HG03575 (cell line): ENCODE measurements at regions not wholly inside any gene's neighbourhood (a gene's known extent, or its start where the extent isn't known, plus 50 kb on each side); places are given as distances from the start of the nearest gene placed in this dataset.
"Not testable (repeated sequence)": the region's sequence is repeated elsewhere in the genome, so short reads cannot be mapped to it uniquely, and the experiment has no call there.

Source experiments
- ATAC-seq: cut with Tn5 transposase; IDR thresholded peaks from one replicate; pipeline ENCODE4 v1.9.1; 2021; ENCODE audit not compliant: unreplicated experiment, insufficient number of reproducible peaks, low FRiP score; ENCODE audit errors: extremely low read depth

DNA sequence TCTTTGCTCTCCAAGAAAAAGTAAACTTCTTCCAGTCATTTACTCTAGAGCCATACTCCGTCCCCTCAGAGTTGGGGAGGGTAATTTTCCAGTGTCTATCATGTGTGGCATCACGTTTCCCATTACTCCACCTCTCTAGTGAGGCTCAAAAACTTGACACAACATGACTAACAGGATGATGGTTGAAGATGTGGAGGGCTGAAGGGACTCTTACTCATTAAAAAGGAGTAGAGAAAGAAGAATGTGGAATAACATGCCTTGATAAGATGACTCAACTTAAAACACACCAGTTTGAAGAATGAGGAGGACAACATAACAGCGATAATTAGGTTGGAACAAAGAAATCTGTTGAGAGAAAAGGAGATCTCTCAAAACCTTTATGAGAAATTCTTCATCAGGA, 894.3 kb downstream of the OTOL1 start:
- ATAC-seq, result no peak

DNA sequence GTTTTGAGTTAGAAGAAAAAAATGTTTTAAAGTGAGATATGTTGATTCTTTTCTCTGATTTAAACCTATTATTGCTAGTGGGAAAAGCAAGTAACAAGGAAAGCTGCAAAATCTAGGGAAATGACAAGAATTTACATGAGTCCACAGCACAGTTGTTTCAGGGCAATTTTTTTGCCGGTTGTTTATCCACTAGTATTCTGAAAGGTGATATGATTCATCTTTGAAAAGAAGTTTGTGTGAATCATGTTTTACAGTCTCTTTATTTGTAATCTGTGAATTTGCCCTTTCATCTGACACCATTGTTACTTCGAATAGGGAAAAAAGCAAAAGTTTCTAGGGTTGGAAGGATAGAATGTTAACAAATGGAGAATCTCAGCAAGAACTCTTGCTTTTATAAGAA, 894.7 kb downstream of the OTOL1 start:
- ATAC-seq, result no peak

DNA sequence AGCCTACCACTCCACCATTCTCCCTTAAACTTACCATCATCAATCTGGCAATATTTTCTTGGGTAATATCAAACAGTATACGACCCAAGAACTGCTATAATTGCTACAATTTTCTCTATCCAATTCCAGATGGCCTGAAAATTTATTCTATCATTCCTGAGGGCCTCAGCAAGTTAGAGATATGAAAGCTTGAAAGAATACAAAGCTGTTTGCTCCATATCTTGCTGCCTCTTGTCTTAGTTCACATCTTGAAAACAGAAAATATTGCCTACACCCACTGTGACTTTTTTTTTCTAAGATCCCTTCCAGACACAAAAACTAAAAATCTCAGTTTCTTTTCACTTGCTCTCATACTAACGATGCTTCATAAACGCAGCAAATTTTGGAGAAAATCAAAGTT, 898.9 kb downstream of the OTOL1 start:
- ATAC-seq, result no peak

DNA sequence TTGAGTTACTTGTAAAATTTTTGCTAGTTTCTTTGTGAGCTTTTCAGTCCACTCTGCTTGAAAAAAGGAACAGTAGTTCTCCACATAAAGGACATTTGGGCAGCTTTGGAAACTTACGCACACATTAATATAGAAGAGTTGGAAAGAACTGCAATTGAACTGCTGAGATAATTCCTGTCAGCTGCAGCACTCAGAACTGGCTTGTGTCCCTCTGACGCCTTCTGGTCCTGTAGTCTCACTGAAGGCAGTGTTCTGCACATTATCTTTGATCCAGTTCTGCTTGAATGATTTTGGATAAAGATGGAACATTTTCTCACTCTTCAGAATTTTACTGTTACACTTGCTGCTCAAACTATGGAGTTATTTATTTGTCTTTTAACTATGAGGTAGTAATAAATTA, 901.9 kb downstream of the OTOL1 start:
- no peak for ATAC-seq

DNA sequence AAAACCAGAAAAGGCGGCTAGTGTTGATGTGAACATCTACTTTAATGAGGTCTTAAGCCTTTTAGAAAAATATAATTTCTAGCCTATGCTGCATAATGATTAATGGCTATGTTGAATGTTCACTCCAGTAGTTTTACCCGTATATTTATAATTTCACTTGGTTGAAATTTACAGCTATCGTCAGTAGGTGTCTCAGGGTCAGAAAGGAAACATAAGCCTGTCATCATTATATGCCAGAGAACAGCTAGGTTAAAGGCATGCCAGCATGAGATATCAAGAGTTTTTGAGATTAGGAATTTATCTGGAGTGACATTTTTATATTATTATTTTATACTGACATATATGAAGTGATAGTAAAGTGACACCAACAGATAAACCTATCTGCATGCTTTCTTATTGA, 904.1 kb downstream of the OTOL1 start:
- no peak for ATAC-seq

DNA sequence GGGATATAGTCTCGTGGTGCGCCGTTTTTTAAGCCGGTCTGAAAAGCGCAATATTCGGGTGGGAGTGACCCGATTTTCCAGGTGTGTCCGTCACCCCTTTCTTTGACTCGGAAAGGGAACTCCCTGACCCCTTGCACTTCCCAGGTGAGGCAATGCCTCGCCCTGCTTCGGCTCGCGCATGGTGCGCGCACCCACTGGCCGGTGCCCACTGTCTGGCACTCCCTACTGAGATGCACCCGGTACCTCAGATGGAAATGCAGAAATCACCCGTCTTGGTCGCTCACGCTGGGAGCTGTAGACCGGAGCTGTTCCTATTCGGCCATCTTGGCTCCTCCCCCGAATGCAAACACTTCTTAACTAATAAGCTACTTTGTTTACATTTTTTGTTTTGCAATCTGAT, 914.9 kb downstream of the OTOL1 start:
- not testable (repeated sequence) for ATAC-seq

DNA sequence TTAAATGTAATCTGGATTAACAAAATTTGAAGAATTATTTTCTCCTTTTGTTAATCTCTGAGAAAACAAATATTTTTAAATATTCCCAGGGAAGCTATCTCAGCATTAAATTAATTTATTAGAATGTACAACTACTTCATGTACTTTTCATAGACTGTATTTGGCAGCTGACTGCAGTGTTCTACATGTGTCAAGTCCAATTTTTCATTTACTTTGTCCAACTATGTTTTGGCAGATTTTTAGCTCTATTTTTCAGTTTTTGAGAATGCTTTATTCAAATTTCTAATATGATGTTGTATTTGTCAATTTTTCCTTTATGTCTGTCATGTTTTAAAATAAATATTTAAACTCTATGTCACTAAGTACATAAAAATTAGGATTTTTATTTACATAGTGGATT, 925.1 kb downstream of the OTOL1 start:
- ATAC-seq, result no peak

DNA sequence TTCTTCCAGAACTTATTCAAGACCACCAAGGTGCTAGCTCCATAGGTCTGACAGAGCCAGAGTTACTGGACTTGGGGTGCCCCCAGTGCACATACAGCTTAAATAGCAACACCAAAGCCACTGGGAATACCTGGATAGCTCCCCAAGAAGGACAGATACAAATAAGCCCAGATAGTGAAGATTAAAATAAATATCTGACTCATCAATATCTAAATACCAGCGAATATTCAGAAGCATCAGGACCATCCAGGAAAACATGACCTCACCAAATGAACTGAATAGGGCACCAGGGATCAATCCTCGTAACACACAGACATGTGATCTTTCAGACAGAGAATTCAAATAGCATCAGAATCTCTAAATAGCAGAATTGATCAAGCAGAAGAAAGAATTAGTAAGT, 931.6 kb downstream of the OTOL1 start:
- no peak for ATAC-seq

DNA sequence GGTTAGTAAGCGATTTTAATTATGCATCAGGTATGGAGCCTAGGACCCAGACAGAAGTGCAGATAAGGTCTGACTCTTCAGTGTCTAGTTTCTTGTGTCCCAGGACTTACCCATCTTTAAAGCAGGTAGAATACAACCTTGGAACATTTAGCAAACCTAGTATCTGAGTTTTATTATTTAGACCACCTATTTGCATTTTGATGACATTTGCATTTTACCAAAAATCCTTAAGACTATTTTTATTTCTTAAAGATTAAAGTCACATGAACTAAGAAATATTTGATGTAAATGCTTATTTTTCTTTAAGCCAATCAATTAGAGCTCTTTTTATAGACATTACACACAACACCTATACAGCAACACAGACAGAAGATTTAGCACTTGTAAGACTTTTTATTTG, 939.1 kb downstream of the OTOL1 start:
- no peak for ATAC-seq

DNA sequence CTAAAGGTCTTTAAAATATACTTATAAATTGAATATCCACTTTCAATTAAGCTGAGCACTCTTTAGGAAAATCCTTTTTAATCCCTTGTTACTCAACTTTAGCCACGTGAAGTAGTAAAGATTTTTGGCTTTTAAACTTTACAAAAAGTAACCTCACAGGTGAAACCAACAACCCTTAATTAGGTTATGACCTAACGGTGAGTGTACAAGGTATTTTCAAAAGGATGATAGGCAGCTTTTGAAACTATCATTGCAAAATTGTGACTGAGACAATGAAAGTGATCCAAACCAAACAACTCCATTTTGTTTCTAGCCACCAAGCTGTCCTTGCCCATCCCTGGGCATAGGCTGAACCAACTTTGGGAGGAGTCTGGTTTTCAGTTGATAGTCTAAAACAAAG, 940.2 kb downstream of the OTOL1 start:
- no peak for ATAC-seq

DNA sequence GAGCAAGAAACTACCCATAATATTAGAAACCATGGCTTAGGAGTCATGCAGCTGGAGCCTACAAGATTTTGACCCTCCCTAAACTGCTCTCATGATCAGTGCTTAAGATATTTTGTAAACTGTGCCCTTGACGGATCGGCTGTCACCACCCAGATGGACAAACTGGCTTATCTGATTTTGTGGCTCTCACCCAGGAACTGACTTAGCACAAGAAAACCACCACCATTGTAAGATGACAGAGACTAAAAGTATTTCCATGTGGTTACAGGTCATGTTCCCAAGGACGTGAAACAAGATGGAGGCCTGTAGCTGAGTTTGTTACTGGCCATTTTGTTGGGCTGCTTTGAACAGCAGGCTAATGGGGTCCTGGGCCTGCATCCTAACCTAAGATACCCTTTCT, 940.9 kb downstream of the OTOL1 start:
- no peak for ATAC-seq

DNA sequence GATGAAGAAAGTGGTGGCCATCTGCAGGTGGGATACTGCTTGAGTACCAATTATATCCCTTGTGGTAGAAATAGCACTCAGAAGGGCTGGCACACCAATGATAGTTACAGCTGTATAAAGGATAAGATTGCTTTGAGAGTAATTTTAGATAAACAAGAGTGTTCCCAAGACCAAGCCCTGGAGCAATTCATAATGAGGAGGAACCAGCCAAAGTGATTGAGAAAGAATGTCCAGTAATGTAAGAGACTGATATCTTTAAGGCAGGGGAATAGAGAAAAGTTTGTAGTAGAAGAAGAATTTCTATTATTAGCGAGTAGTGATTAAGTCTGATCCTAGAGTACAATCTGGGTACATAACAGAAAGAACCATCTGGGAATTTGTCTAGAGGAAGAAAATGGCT, 945.1 kb downstream of the OTOL1 start:
- ATAC-seq, result no peak

DNA sequence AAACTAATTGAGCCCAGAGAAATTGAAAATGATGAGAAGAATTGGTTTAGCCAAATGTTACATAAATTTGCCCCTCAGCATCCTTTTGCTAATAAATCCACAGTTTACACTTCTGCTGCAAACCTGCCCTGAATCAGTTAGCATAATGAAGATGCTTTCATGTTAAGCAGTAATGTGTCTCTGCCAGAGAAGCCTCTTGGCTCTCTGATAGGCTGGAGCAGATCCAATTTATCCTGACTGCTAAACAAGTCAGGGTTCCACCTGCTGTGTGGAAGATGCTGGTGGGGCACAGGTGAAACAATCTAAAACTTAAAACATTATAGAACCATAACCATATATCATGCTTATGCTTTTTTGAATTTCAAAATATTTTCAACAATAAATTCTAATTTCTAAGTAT, 946.8 kb downstream of the OTOL1 start:
- no peak for ATAC-seq

DNA sequence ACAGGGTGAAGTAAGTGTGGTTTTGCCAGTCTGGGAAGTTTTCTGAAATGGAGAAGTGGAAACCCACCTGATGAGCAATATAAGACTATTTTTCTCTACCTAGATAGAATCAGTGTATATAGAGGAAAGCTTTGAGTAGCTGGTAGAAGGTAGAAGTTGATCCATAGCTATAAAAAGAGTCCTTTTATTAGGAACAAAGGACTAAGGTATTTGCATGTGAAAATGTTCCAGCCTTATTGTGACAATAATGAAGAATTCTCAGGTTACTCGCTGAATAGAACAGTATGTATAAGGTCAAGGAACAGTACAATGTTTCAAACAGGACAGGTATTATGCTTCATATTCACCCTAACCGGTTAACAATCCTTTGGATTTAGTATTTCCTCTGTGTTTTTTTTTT, 972.2 kb downstream of the OTOL1 start:
- ATAC-seq, result no peak

DNA sequence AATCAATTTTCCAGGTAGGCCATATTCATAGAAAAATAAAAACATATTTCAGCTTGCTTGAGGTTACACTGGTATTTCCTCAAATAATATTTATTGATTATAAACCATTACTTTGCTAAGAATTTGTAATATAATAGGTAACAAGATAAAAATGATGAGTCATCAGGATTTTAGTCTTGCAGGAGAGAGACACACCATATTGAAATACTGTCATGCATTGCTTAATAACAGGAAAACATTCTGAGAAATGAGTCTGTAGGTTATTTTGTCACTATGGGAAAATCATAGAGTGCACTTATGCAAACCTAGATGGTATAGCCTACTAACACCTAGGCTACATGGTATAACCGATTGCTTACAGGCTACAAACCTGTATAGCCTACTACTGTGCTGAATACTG, 990.5 kb downstream of the OTOL1 start:
- no peak for ATAC-seq

DNA sequence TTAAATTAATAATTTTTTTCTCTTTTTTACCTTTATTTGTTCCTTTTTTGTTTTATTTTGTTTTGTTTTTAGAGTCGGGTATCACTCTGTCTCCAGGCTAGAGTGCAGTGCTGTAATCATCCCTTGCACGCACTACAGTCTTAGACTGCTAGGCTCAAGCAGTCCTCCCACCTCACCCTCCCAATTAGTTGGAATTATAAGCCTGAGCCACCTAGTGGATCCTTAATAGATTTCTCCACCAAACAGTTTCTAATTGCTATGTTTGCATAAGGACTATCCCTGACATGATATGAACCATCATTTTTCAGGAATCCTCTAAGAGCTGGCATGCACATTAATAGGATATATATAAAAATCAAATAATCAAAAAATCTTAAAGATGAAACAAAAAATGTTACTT, 993.2 kb downstream of the OTOL1 start:
- no peak for ATAC-seq

DNA sequence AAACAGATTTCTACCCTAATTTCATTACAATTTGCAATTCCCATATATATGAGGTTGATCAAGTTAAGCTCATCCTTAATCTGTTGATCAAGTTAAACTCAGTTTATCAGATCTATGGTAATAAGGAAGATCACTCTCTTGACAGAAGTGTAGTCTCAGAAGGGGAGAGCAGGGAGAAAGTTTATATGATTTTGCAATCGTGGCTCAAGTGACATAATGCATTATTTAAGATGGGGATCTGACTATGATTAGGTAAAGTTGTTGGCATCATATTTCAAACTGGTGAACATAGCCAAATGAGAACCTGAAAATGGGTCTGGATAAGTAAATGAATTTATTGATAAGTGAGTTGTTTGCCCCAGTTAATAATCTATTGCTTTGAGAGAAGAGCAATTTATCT, 995.3 kb downstream of the OTOL1 start:
- ATAC-seq, result no peak

DNA sequence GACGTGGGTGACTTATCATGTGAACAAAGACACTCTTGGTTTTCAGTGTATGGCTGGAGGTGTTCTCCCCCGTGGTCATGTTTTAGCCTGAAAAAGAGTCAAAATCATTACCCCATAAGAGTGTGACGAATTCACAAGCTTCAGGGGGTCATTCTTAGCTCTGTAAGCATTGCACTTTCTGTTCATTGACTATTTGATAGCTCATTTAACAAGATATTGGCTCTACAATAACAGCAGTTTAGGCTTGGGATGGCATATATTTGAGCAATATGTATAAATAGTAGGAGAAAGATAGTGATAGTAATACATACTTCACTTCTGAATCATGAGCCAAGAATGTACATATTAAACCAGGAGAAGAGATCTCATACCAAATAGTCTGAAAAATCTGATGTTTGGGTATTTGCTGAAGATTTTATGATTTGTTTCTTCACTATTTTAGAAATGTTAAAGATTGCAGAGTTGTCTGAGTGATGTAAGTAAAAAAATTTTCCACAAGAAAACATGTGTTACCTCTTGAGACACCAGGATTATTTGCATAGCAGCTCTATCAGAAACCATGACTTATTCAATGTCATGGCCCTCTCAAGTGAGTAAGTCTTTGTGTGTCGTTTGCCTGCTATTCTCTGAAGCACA, 996.0 kb downstream of the OTOL1 start:
- ATAC-seq, result no peak

DNA sequence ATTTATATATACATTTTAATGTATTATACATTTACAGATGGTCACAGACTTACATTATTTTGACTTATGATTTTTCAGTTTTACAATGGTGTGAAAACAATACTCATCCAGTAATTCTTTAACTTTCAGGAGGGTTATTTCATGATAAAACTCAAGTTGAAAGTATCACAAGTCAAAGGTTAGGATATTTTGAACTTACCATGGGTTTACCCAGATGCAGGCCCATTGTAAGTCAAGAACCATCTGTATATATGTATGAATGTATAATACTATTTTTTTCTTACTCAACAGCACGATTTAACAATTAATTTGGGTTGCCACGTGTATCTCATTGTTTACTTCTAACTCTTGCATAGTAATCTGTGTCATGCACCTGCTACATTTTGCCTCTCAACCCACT, 1002.0 kb downstream of the OTOL1 start:
- no peak for ATAC-seq

DNA sequence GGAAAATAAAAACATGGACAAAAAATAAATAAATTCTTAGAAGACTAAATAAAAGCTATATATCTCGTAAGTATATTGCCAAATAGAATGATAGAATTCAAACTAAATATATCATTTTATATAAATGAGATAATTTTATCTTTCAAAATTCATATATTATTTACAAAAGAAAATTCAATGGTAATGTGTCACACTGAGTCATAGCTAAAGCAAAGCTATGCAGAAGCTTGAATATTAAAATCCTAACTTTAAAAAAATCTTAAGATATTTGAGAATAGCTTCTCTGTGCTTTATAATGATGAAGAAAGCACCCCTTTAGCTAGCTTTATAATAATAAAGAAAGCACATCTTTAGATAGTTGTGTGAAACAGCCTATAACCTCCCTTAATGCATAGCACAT, 1010.8 kb downstream of the OTOL1 start:
- no peak for ATAC-seq

DNA sequence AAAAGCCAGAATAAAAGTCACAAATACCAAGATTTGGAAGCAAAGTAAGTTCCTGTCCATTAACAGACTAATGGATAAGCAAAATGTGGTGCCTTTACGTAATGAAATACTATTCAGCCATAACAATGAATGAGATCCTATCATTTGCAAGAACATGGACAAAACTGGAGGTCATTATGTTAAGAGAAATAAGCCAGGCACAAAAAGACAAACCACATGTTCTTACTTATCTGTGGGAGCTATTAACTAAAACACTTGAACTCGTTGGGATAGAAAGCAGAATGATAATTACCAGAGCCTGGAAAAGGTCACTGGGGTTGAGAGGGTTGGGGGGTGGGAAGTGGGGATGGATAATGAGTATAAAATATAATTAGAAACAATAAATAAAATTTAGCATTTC, 1015.9 kb downstream of the OTOL1 start:
- ATAC-seq, result no peak

DNA sequence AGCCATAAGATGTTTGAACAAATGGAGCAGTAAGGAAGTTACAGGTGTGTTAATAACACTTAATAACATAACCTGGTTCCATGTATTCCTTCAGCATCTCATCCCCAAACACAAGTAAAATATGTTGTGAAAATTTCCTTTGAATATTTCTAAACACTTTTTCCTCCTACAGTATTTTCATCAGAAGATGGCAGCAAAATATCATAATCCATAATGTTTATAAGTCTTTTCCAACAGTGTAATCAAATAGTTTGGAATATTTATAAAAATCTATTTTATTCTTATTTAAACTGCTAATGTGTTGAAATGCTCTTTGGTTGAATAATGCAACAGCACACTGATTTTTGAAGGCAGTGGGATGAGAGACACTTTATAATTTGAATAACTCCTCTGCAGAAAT, 1020.5 kb downstream of the OTOL1 start:
- ATAC-seq, result no peak
